ENCODE measurements at regions not wholly inside any gene's neighbourhood (a gene's known extent, or its start where the extent isn't known, plus 50 kb on each side); places are given as distances from the start of the nearest gene placed in this dataset.

- TF ChIP-seq, protein P1, sequence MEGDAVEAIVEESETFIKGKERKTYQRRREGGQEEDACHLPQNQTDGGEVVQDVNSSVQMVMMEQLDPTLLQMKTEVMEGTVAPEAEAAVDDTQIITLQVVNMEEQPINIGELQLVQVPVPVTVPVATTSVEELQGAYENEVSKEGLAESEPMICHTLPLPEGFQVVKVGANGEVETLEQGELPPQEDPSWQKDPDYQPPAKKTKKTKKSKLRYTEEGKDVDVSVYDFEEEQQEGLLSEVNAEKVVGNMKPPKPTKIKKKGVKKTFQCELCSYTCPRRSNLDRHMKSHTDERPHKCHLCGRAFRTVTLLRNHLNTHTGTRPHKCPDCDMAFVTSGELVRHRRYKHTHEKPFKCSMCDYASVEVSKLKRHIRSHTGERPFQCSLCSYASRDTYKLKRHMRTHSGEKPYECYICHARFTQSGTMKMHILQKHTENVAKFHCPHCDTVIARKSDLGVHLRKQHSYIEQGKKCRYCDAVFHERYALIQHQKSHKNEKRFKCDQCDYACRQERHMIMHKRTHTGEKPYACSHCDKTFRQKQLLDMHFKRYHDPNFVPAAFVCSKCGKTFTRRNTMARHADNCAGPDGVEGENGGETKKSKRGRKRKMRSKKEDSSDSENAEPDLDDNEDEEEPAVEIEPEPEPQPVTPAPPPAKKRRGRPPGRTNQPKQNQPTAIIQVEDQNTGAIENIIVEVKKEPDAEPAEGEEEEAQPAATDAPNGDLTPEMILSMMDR (IDR thresholded peaks at IDR 0.05), result no peak
- TF ChIP-seq POLR2AphosphoS5 (IDR thresholded peaks at IDR 0.05), result no peak
- no peak for TF ChIP-seq POLR2A (IDR thresholded peaks at IDR 0.05)
These were observed 391.8 kb downstream of the VPS13C start for GRCh38 chr15:61668444-61668843.
